Activated CD8-positive, alpha-beta memory T cell treated with anti-CD3 and anti-CD28 coated beads for 4 hours (primary cell): ENCODE measurements at regions not wholly inside any gene's neighbourhood (a gene's known extent, or its start where the extent isn't known, plus 50 kb on each side); places are given as distances from the start of the nearest gene placed in this dataset.

ENCODE experiments used
- DNase-seq, 2 donors: peaks; one replicate each; pipeline ENCODE4 v3.0.0-alpha.2; 2020; ENCODE audit warnings: low read depth in 2 of 2

DNA sequence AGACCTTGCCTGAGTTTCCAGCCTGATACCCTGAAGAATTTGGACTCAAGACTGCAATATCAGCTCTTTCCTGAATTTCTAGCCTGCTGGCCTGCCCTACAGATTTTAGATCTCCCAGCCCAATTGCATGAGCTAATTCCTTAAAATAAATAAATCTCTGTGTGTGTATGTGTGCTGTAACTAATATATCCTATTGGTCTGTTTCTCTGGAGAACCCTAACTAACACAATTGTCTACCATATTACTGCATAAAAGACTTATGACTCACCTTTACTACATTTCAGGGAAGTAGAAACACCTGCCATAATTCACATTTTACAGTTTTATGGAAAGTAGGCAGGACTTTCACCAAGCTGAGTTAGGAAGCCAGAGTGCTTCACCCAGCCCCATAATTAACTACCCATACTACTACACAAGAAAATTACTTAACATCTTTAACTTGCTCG lies 90.7 kb upstream of the BEND6 start:
- DNase-seq: no peak

GRCh38 chr6:56863366-56863765 lies 91.5 kb upstream of the BEND6 start:
- no peak for DNase-seq

- DNase-seq: no peak
Observed at GRCh38 chr6:56862415-56863175, 92.3 kb upstream of the BEND6 start.

DNA sequence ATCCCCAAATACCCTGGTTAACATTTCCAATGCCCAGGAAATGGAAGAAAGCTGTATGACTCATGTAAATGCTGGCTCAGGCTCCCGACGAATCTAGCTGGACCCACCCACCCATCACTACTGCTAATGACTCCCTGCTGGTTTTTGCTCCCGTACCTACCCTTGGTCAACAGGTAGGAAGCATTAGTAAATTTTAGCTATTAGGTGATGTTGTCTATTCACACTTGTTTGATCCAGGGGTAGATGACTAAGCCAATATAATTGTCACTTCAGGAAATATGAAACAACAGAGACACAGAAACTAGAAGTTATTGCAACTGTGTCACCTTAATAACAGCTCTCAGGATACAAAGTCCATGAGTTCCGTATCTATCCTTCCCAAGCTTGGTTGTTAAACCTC lies 94.4 kb upstream of the BEND6 start:
- DNase-seq: no peak

DNA sequence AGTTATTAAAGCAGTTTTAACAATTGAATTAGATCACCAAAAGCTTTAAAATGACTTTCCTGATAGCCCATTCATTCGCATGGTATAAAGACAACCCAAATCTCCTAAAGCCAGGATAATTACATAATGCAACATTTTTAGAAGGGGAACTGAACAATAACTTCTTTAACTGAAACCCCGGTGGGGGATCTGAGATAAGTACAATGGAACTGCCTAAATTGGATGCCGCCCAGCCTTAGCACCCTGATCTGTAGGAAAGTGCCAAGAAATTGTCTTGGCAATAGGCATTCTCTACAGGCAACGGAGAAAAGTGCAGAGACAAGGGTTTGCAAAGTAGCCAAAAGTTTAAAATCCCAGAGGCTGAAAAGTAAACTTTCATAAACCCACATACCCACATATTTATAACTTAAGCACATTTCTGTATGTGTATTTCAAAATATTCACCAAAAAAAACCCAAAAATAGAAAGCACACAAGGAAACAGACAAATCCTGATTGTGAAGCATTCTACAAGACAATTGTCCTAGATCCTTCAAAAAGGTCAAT lies 98.8 kb upstream of the BEND6 start:
- DNase-seq: no peak

DNA sequence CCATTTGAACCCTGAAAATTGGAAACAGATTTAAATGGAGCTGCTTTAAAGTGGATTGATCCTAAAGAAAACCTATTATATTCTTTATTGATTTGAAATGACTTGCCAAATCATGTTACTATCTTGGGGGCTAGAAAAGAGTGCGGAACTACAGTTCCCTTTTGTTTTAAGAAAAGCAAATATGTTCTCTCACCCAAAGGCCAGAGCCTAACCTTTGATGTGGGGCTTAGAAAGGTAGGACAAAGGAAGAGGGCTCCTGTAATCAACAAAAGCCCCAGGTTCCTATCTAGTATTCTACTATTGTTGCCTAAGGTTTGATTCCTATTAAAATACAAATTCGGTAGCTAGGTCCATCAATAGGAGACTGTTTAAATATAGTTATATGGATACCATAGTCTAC lies 100.8 kb upstream of the BEND6 start:
- DNase-seq: no peak

- DNase-seq: no peak
Observed at GRCh38 chr6:56853541-56853940, 101.4 kb upstream of the BEND6 start.

- DNase-seq: no peak
Observed at GRCh38 chr6:56852260-56853010, 102.5 kb upstream of the BEND6 start.

- no peak for DNase-seq
Observed at GRCh38 chr6:56851541-56852259, 103.2 kb upstream of the BEND6 start.

DNA sequence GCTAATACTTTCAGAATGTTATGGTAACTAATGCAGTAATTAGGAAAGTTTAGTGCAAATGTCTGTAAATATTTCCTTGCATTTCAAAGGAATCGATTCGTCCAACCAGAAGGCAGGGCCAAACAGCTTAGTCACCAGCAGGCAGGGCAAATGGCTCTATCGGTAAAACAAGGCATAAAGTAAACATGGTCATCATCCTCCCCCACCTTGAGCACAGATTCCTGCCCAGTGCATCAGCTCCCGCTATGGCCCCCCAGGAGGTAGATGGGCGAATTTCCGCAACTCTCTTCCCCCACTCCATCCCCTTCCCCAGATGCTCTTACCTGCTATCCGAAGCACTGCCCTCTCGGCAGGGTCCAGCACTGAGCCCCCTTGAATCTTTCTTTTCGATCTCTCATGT lies 103.8 kb upstream of the BEND6 start:
- DNase-seq: no peak

DNA sequence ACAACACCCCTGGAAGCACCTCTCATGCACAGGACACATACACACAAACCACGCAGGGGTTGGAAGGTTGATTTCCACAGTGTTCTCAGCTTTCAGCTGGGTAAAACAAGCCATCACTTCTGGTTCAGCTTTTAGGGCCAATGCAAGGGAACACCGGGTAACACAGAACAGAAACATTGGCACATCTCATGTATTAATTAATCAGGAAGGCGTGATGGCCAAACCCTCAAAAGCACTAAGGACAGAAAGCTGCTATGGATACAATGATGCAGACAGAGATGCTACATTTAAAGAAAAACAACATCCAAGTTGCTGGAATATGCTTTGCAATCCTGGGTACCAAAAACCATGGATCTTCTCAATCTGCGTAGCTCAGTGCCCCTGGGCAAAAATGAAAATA lies 104.3 kb upstream of the BEND6 start:
- no peak for DNase-seq

DNA sequence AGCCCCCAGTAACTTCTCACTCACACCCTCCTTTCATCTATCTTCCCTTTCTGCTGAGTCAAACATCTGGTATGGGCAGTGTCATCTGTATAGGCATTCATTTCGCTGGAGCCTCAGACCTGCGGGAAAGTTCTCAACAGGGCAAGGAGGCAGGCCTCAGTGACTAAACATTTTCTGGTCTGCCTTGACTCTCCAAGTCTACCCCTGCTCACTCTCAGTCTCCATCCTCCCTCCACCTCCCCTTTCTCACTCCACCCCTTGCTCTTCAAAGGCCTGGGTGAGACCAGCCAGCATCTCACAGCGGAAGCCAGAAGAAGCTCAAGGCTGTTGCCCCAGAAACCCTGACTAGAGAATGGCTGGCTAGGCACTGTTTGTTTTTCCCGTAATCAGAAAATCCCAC lies 105.0 kb upstream of the BEND6 start:
- DNase-seq: no peak

GRCh38 chr6:56848105-56848504 lies 106.8 kb upstream of the BEND6 start:
- no peak for DNase-seq

DNA sequence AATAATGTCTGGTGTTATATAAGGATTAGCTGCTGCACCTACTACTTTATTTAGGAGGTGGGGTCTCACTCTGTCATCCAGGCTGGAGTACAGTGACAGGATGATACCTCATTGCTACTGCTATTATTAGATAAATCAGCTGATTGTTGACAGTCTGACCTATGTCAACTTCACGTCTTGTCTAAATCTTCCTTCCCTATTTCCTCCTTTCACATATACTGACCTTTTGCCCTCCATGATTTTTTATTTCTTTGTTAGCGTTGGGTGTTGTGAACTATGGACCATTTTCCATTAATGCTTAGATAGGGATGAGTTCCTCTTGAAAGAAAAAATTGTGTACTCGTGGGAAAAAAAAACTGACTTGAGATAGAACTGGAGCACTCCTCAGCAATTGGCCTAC lies 109.9 kb upstream of the BEND6 start:
- DNase-seq: no peak

- DNase-seq: peak in 1 of 2 donors; percentile 9
Observed at GRCh38 chr6:56843476-56844349, 111.2 kb upstream of the BEND6 start.

GRCh38 chr6:56842686-56843475 lies 112.0 kb upstream of the BEND6 start:
- no peak for DNase-seq

- no peak for DNase-seq
Observed at GRCh38 chr6:56841751-56842150, 113.2 kb upstream of the BEND6 start.

DNA sequence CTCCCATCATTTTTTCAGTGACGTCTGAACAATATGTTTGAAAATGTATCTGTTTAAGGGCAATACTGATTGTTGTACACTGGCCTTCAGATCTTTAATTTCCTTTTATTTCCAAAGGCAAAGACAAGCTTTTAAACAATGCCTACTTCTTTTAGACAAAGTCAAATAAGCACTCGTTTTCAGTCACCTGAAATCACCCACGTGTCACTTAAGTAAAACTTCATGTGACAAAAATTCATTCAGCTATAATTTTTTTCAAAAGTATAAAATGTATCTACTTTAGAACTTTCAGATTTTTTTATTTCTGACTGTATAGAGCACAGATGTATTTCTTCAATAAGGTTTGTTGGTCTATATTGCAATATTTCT lies 113.5 kb upstream of the BEND6 start:
- no peak for DNase-seq

DNA sequence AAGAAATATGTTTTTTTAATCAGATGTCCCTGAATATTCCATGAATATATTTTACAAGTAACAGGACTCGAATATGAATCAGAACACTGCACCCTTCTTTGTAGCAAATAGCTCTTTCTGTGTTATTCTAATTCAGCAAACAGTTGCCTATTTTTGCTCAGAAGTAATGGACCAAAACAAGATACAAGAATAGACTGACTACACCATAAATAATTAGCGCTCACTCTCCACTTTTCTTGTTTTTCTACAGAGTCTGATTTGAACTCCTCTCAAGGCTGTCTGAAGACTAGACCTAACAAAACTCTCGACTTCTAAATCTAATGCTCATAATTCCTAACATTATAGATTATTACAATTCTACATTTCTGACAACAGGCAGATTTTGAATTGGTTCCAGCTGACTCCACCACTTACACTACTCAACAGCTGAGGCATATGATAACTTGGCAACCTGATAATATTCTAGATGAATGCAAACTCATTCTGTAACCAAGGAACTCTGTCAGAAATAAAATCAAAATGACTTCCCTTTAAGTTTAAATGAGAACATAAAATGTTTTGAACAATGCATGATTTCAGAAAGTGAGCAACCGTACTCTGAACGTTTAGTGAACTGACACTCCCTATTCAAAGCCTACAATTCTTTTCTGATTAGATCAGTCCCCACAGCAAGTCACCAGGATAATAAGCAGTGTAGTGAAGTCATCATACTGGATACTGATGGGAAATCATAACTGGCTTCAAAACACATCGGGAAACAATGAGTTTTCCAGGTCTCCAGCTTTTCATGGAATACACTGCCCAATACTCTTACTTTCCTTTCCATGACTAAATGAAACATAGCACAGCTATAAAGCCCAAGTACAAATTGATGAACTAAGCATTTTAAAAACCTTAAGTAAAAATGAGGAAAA lies 114.2 kb upstream of the BEND6 start:
- no peak for DNase-seq
